ENCODE measurements at regions not wholly inside any gene's neighbourhood (a gene's known extent, or its start where the extent isn't known, plus 50 kb on each side); places are given as distances from the start of the nearest gene placed in this dataset.

GRCh38 chr2:100632759-100633158 lies 70.0 kb downstream of the PDCL3 start:
- no peaks in the 10 kb centered on the region for H3K4me1 ChIP-seq
- no peaks in the 10 kb centered on the region for H3K9me3 ChIP-seq
- H3K27me3 ChIP-seq: peaks cover 3% of the 10 kb centered on the region
- TF ChIP-seq POLR2A (IDR thresholded peaks at IDR 0.05) (no peak), POLR2AphosphoS5 (IDR thresholded peaks at IDR 0.05) (no peak), EP300 (IDR thresholded peaks at IDR 0.05) (no peak), CTCF (IDR thresholded peaks at IDR 0.05) (no peak)
- H3K4me3 ChIP-seq: no peak overlapping the region
- no peak overlapping the region for H3K27ac ChIP-seq
- no peaks in the 10 kb centered on the region for H3K36me3 ChIP-seq
- 94% methylated on average over 4 of the region's 4 CpGs for WGBS
- no peak for DNase-seq (ENCODE audit: low spot score in 2 of 2)

GRCh38 chr2:100639588-100640390 lies 77.0 kb downstream of the PDCL3 start:
- WGBS: 68% methylated on average over 14 of the region's 14 CpGs
- Histone ChIP-seq H3K4me1 (no peaks in the 10 kb centered on the region), H3K27me3 (no peaks in the 10 kb centered on the region), H3K27ac (no peak overlapping the region), H3K9me3 (no peaks in the 10 kb centered on the region), H3K36me3 (no peaks in the 10 kb centered on the region), H3K4me3 (no peak overlapping the region)
- no peak for DNase-seq (ENCODE audit: low spot score in 2 of 2)
- TF ChIP-seq CTCF (IDR thresholded peaks at IDR 0.05) (no peak), POLR2A (IDR thresholded peaks at IDR 0.05) (no peak), POLR2AphosphoS5 (IDR thresholded peaks at IDR 0.05) (no peak), EP300 (IDR thresholded peaks at IDR 0.05) (no peak)

- Histone ChIP-seq H3K36me3 (no peaks in the 10 kb centered on the region), H3K27me3 (no peaks in the 10 kb centered on the region), H3K4me1 (no peaks in the 10 kb centered on the region), H3K27ac (no peak overlapping the region), H3K9me3 (no peaks in the 10 kb centered on the region), H3K4me3 (no peak overlapping the region)
- DNase-seq (ENCODE audit: low spot score in 2 of 2): no peak
- TF ChIP-seq CTCF (IDR thresholded peaks at IDR 0.05): no peak
- no peak for TF ChIP-seq EP300 (IDR thresholded peaks at IDR 0.05)
- no peak for TF ChIP-seq POLR2A (IDR thresholded peaks at IDR 0.05)
- TF ChIP-seq POLR2AphosphoS5 (IDR thresholded peaks at IDR 0.05): no peak
- 72% methylated on average over 21 of the region's 21 CpGs for WGBS
These were observed 77.8 kb downstream of the PDCL3 start for GRCh38 chr2:100640431-100641124.

- DNase-seq (ENCODE audit: low spot score in 2 of 2): no peak
- no peak overlapping the region for H3K4me3 ChIP-seq
- no peak overlapping the region for H3K27ac ChIP-seq
- H3K27me3 ChIP-seq: no peaks in the 10 kb centered on the region
- TF ChIP-seq POLR2A (IDR thresholded peaks at IDR 0.05): no peak
- TF ChIP-seq EP300 (IDR thresholded peaks at IDR 0.05): no peak
- no peak for TF ChIP-seq POLR2AphosphoS5 (IDR thresholded peaks at IDR 0.05)
- no peak for TF ChIP-seq CTCF (IDR thresholded peaks at IDR 0.05)
- no peaks in the 10 kb centered on the region for H3K4me1 ChIP-seq
- no peaks in the 10 kb centered on the region for H3K36me3 ChIP-seq
- WGBS: 78% methylated on average over 6 of the region's 11 CpGs
- H3K9me3 ChIP-seq: no peaks in the 10 kb centered on the region
These were observed 78.3 kb downstream of the PDCL3 start for GRCh38 chr2:100641125-100641435.

- no peaks in the 10 kb centered on the region for H3K4me1 ChIP-seq
- no peak overlapping the region for H3K4me3 ChIP-seq
- TF ChIP-seq POLR2AphosphoS5 (IDR thresholded peaks at IDR 0.05): no peak
- TF ChIP-seq EP300 (IDR thresholded peaks at IDR 0.05): no peak
- TF ChIP-seq CTCF (IDR thresholded peaks at IDR 0.05): no peak
- no peak for TF ChIP-seq POLR2A (IDR thresholded peaks at IDR 0.05)
- no peaks in the 10 kb centered on the region for H3K9me3 ChIP-seq
- no peak overlapping the region for H3K27ac ChIP-seq
- no peaks in the 10 kb centered on the region for H3K36me3 ChIP-seq
- WGBS: 84% methylated on average over 8 of the region's 8 CpGs
- DNase-seq (ENCODE audit: low spot score in 2 of 2): no peak
- no peaks in the 10 kb centered on the region for H3K27me3 ChIP-seq
These were observed 79.6 kb downstream of the PDCL3 start for GRCh38 chr2:100642425-100642824.

Data from suprapubic skin (tissue), 4 donors.